Stimulated activated CD8-positive, alpha-beta memory T cell treated with anti-CD3 and anti-CD28 coated beads, Interleukin-7, amount 100 ng/mL, for 4 hours (primary cell): ENCODE measurements at regions not wholly inside any gene's neighbourhood (a gene's known extent, or its start where the extent isn't known, plus 50 kb on each side); places are given as distances from the start of the nearest gene placed in this dataset.
"Not testable (repeated sequence)": the region's sequence is repeated elsewhere in the genome, so short reads cannot be mapped to it uniquely, and the experiment has no call there.

Experiments
- DNase-seq, 2 donors: peaks; one replicate each; pipeline ENCODE4 v3.0.0-alpha.2; 2020; ENCODE audit warnings: low read depth in 2 of 2

GRCh38 chr9:94033383-94033782 lies 50.9 kb upstream of the PTPDC1 start:
- DNase-seq: no peak

GRCh38 chr9:94031946-94032345 lies 52.3 kb upstream of the PTPDC1 start:
- no peak for DNase-seq

GRCh38 chr9:94031380-94031779 lies 52.9 kb upstream of the PTPDC1 start:
- no peak for DNase-seq

- DNase-seq: peak; percentile 50 to 77
Observed at GRCh38 chr9:94030318-94031179, 53.7 kb upstream of the PTPDC1 start.

- no peak for DNase-seq
Observed at GRCh38 chr9:94029932-94030317, 54.3 kb upstream of the PTPDC1 start.

GRCh38 chr9:94026816-94027215 lies 57.4 kb upstream of the PTPDC1 start:
- DNase-seq: no peak

- DNase-seq: not testable (repeated sequence)
Observed at GRCh38 chr9:94022476-94022875, 61.8 kb upstream of the PTPDC1 start.

GRCh38 chr9:94020836-94021235 lies 63.4 kb upstream of the PTPDC1 start:
- DNase-seq: not testable (repeated sequence)

- DNase-seq: no peak
Observed at GRCh38 chr9:94018628-94019027, 63.5 kb upstream of the BARX1 start.

GRCh38 chr9:94017939-94018531 lies 62.9 kb upstream of the BARX1 start:
- DNase-seq: no peak

GRCh38 chr9:94016744-94017143 lies 61.6 kb upstream of the BARX1 start:
- DNase-seq: no peak

- DNase-seq: no peak
Observed at GRCh38 chr9:94014920-94015319, 59.8 kb upstream of the BARX1 start.

GRCh38 chr9:94014066-94014654 lies 59.0 kb upstream of the BARX1 start:
- DNase-seq: no peak

- no peak for DNase-seq
Observed at GRCh38 chr9:94010980-94011533, 55.9 kb upstream of the BARX1 start.

- DNase-seq: no peak
Observed at GRCh38 chr9:94005272-94005901, 50.2 kb upstream of the BARX1 start.
